Omental fat pad (tissue), 3 donors: ENCODE measurements at regions not wholly inside any gene's neighbourhood (a gene's known extent, or its start where the extent isn't known, plus 50 kb on each side); places are given as distances from the start of the nearest gene placed in this dataset.
"Not testable (repeated sequence)": the region's sequence is repeated elsewhere in the genome, so short reads cannot be mapped to it uniquely, and the experiment has no call there.

ENCODE experiments used
- ATAC-seq: fragments of 150-250 bp; one replicate; pipeline ENCODE4 v1.9.1; 2016; ENCODE audit warnings: mild to moderate bottlenecking, moderate library complexity; ENCODE audit not compliant: low FRiP score
- DNase-seq: peaks from one replicate; pipeline ENCODE4 v3.0.0-alpha.2; 2019; ENCODE audit warnings: low spot score
- TF ChIP-seq, protein P1 (sequence below), 3 donors: fragments of 450-650 bp; IDR thresholded peaks; one replicate each; pipeline ENCODE4 v1.5.1; 2016 to 2017; ENCODE audit warnings: antibody characterized with exemption in 3 of 3, mild to moderate bottlenecking in 3 of 3, moderate library complexity in 2 of 3

DNA sequence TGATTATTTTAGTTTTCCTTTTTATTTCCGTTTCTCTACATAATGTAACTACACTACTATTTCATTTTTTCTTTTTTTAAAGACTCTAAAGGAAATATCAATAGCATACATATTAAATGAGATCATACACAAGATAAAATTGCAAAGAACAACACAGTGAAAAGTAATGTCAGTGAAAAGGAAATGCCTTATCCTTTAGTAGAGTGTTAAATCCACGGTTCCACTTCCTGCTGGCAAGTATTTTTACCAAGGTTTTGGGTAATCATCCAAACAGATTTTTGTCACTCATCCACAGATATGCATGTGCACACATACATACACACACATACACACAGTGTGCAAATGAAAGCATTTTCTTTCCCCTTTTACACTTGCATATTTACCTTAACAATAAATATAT is 548.9 kb downstream of the PPP4R3C start:
- TF ChIP-seq, protein P1, sequence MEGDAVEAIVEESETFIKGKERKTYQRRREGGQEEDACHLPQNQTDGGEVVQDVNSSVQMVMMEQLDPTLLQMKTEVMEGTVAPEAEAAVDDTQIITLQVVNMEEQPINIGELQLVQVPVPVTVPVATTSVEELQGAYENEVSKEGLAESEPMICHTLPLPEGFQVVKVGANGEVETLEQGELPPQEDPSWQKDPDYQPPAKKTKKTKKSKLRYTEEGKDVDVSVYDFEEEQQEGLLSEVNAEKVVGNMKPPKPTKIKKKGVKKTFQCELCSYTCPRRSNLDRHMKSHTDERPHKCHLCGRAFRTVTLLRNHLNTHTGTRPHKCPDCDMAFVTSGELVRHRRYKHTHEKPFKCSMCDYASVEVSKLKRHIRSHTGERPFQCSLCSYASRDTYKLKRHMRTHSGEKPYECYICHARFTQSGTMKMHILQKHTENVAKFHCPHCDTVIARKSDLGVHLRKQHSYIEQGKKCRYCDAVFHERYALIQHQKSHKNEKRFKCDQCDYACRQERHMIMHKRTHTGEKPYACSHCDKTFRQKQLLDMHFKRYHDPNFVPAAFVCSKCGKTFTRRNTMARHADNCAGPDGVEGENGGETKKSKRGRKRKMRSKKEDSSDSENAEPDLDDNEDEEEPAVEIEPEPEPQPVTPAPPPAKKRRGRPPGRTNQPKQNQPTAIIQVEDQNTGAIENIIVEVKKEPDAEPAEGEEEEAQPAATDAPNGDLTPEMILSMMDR (IDR thresholded peaks at IDR 0.05): no peak
- ATAC-seq (no peak), DNase-seq (no peak)

DNA sequence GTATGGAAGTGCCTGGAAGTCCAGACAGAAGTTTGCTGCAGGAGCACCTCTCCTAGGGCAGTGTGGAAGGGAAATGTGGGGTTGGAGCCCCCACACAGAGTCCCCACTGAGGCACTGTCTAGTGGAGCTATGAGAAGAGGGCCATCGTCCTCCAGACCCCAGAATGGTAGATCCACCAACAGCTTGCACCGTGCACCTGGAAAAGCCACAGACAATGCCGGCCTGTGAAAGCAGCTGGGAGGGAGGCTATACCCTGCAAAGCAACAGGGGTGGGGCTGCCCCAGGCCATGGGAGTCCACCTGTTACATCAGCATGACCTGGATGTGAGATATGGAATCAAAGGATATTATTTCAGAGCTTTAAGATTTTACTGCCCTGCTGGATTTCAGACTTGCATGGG is 551.4 kb downstream of the PPP4R3C start:
- DNase-seq, ATAC-seq: not testable (repeated sequence)

DNA sequence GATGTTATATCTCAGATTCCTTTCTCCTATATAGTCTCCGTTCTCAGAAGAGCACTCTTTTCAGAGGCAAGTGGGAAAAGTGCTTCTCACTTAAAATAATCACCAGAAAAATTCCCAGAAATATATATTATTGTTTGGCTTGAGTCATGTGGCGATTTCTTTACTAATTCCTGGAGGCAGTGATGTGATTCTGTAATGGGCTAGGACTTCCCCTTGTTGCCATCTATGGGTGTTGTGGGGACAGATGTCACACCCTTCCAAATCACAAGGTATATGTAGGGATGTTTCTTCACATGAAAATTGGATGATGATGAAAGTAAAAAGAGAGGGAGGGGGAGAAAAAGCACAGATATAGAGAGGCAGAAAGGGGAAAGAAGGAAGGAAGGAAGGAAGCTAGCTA is 553.4 kb downstream of the PPP4R3C start:
- ATAC-seq (no peak), DNase-seq (no peak)
- TF ChIP-seq, protein P1 (IDR thresholded peaks at IDR 0.05): no peak

DNA sequence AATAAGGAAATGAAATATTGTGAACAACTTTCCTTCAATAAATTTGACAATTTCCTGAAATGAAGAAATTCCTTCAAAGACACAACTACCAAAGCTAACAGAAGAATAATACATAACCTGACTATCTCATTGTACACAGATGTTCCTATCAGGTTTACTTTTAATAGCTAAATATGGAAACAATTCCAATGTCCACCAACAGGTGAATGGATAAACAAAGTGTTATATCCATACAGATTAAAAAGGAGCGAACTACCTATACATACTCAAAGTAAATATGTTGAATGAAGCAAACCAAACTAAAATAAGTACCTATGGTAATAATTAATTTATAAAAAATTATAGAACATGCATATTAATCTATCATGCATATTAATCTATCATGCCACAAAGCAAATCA is 554.9 kb downstream of the PPP4R3C start:
- TF ChIP-seq, protein P1 (IDR thresholded peaks at IDR 0.05): no peak
- DNase-seq (no peak), ATAC-seq (no peak)

DNA sequence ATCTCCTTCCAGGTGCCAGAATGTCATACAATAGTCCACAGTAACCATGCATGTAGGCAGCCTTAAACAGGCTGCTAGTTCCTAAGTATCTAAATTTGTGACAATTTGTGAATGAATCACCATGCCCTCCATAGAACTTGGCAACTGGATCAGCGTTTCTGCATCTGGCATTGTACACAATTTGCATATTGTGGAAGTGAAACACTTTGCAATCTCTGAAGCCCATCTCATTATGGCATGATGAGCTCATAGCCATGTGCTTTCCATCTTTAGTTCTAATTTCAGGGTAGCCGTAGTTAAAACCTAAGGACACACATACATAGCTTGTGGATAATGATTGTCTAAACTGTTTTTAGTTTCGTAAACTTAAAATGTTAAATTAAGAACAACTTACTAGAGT is 573.6 kb downstream of the PPP4R3C start:
- ATAC-seq: no peak
- TF ChIP-seq, protein P1 (IDR thresholded peaks at IDR 0.05): no peak
- no peak for DNase-seq

DNA sequence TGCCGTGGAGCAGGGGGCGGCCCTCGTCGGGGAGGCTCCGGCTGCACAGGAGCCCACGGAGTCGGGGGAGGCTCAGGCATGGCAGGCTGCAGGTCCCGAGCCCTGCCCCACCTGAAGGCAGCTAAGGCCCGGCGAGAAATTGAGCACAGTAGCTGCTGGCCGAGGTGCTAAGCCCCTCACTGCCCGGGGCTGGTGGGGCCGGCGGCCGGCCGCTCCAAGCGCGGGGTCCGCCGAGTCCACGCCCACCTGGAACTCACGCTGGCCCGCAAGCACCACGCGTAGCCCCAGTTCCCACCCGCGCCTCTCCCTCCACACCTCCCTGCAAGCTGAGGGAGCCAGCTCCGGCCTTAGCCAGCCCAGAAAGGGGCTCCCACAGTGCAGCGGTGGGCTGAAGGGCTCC is 589.4 kb downstream of the PPP4R3C start:
- ATAC-seq: no peak
- no peak for DNase-seq
- TF ChIP-seq, protein P1 (IDR thresholded peaks at IDR 0.05): no peak

DNA sequence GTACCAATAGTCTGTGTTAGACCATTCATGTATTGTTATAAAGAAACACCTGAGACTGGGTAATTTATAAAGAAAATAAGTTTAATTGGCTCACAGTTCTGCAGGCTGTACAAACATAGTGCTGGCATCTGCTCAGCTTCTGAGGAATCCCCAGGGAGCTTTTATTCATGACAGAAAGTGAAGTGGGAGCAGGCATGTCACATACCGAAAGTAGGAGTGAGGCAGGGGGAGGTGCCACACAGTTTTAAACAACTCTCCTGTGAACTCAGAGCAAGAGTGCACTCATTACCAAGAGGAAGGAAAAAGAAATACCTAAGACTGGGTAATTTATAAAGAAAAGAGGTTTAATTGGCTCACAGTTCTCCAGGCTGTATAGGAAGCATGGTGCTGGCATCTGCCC is 591.2 kb downstream of the PPP4R3C start:
- no peak for ATAC-seq

More for the DNA sequence above, 591.2 kb downstream of the PPP4R3C start:
- TF ChIP-seq, protein P1 (IDR thresholded peaks at IDR 0.05): no peak
- no peak for DNase-seq
